Forelimb muscle (tissue), 1 donor: ENCODE measurements at regions not wholly inside any gene's neighbourhood (a gene's known extent, or its start where the extent isn't known, plus 50 kb on each side); places are given as distances from the start of the nearest gene placed in this dataset.

Source experiments
- DNase-seq: peaks from one replicate; pipeline ENCODE4 v3.0.0-alpha.2; 2013; ENCODE audit warnings: low read depth

- no peak for DNase-seq
Observed at GRCh38 chr14:104514156-104514848, 65.3 kb upstream of the C14orf180 start.

- DNase-seq: no peak
Observed at GRCh38 chr14:104515059-104515810, 64.3 kb upstream of the C14orf180 start.

DNA sequence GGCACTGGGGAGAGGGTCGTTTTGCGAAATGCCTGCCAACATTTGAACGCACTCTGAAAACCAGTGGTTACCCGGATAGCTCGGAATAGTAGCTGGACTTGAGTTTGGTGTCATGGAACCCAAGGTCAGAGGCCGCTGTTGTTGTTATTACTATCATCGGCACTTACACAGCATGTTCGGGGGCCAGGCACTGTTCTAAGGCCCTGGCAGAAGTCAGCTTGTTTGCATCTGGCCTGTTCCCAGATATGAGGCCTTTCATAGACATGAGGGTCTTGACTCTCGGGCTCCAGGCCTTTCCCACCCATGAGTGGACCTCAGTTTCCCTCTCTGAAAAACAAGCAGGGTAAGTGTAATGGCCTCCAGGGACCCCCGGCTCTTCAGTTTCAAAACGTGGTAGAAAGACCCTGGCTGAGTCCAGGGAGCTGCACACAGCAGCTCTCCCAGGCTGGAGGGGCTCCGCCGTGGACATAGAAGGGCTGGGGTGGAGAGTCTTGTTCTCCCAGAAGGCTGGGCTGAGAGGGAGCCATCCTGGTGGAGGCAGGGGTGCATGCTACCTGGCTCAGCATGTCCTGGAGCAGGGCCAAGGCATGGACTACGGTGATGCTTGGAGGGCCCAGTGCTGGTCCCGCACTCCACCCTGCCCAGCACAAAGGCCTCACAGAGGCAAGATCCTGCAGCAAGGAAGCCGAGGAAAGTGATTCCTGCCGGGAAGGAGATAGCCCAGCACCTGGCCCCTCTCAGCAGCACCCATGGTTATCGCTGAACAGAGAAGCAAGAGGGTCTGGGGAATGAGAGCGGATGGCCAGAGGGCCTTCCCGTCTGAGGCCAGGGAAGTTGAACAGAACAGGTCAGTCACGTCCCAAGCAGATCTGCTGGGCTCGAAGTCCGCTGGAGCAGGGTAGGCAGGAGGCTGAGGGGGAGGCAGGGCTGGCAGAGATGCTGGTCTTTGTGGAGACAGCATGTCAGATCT is 63.5 kb upstream of the C14orf180 start:
- no peak for DNase-seq

GRCh38 chr14:104516906-104517305 is 62.7 kb upstream of the C14orf180 start:
- DNase-seq: no peak

- no peak for DNase-seq
Observed at GRCh38 chr14:104517426-104517825, 62.1 kb upstream of the C14orf180 start.

DNA sequence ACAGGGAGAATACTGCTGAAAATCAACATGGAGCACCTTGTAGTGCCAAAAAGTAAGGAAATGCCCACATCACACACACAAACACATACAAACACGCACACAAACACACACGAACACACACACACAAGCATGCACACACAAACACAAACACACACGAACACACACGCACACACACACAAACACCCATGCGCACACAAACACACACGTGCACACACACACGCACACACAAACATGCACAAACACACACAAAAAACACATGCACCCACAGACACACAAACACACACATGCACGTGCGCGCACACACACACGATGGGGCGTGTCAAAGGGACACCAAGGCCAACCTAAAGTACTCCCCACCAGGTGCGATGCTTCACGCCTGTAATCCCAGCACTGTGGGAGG is 61.7 kb upstream of the C14orf180 start:
- DNase-seq: no peak

- DNase-seq: no peak
Observed at GRCh38 chr14:104518659-104519350, 60.8 kb upstream of the C14orf180 start.

- DNase-seq: no peak
Observed at GRCh38 chr14:104519721-104520120, 59.8 kb upstream of the C14orf180 start.

- DNase-seq: no peak
Observed at GRCh38 chr14:104520620-104521410, 58.7 kb upstream of the C14orf180 start.

DNA sequence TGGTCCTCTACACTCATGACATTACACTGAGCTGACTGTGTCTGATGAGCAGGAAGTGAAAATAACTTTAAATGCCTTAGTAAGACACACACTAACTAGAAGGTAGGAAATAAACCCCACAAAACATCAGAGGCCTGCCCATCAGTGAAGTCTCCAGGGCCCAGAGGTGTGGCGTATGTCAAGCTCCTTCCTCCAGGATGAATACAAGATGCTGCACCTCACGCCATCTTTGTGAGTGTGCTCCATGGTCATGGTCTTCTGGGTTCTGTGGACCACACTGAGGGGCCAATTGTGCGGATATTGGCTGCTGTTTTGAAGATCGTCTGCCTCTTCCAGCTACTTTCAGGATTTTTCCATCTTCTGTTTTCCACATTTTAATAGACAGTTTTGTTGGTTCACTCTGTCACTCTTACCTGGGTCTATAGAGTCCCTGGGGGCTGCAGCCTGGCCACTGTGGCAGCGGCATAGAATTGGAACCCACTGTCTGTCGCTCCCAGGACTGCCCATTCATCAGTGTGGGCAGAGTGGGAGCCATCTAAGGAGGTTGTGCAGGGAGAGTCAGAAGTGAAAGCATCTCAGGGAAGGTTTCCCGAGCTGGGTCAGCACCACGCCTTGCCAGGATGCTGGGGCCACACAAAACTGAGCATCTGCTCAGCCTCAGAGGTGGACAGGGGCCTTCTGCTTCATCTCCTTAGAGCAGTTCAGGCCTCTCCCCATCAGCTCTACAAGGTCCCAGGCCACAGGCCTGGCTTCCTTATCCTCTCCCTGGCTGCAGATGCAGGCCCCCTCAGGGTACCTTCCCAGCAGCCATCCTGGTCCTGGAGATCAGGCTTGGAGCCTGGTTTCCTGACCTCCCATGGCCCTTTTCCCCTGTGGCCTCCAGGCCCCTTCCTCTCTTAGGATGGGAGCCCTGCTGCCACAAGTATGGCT is 57.5 kb upstream of the C14orf180 start:
- DNase-seq: no peak

DNA sequence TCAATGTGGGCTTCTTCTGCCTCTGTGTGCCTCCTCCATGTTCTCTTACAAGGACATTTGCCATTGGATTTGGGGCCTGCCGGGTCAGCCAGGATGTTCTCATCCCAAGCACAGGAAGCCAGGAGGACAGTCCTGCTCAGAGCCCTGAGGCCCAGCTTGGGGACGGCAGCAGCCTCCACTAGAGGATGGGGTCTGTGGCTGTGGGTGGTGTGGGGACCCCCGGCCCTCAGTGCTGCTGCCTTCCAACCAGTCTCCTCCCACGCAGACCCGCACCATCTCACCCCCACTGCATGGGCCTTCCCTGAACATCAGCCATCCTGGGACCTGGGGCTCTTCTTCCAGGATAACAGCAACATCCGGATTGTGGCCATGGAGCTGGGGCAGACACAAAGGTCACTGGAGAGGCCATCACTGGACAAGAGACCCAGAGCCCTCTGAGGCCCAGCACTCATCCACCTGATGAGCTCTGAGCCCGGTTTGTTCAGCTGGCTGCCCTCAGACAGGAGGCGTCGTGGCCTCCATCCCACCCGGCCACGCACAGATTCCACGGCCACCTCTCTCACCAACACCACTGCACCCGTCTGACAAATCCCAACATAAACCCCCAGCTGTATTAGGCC is 56.5 kb upstream of the C14orf180 start:
- no peak for DNase-seq

GRCh38 chr14:104523546-104523935 is 56.0 kb upstream of the C14orf180 start:
- no peak for DNase-seq

- no peak for DNase-seq
Observed at GRCh38 chr14:104524726-104525125, 54.8 kb upstream of the C14orf180 start.

DNA sequence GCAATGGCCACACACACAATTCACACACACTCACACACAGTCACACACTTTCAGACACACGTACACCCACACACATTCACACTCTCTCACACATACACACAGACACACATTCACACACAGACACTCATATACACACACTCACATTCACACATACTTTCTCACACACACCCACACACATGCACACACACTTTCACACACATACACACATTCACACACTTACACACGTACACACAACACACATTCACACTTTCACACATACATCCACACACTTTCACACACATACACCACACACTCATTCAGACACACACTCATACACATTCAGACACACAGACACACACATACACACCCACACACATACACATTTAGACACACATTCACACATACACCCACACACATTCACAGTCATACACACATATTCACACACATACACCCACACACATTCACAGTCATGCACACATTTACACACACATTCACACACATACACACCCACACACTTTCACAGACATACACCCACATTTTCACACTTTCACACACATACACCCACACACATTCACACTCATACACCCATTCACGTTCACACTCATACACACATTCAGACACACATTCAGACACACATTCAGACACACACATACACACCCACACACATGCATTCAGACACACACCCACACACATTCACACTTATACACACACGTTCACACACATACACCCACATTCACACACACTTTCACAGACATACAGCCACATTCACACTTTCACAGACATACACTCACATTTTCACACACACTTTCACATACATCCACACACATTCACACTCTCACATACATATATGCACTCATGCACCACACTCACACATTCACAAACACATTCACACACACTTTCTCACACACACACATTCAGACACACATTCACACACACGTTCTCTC is 52.6 kb upstream of the C14orf180 start:
- DNase-seq: no peak

GRCh38 chr14:104527857-104528459 is 51.6 kb upstream of the C14orf180 start:
- no peak for DNase-seq

DNA sequence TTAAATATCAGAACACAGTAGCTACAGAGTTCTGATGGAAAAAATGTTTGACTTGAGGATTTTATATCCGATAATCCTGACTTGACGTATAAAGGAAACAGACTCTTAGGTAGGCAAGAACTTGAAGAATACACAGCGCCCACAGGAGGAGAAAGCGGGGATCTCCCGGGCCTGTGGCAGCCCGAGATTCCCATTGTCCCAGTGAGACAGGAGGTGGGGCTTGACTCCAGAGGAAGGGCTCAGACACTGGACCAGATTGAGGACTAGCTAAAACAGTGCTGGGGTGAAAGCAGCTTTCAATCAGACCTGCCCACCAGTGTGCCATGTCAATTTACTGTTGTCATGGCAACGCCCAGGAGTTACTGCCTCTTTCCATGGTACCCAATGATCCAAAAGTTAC is 51.1 kb upstream of the C14orf180 start:
- DNase-seq: no peak
